CD8-positive, alpha-beta memory T cell (primary cell): ENCODE measurements at regions not wholly inside any gene's neighbourhood (a gene's known extent, or its start where the extent isn't known, plus 50 kb on each side); places are given as distances from the start of the nearest gene placed in this dataset.
A peak's percentile ranks its signal among the peaks of the same experiment; 100 is the strongest.
"Not testable (repeated sequence)": the region's sequence is repeated elsewhere in the genome, so short reads cannot be mapped to it uniquely, and the experiment has no call there.

Experiments used
- CTCF ChIA-PET: fragments of 350-600 bp; sonication (Branson Sonifier 250); formaldehyde crosslinking; loops from one replicate; lab custom pipeline; 2021; ENCODE audit warnings: antibody characterized with exemption; lab: Charles Lee
- POLR2A ChIA-PET: fragments of 350-600 bp; sonication (Branson Sonifier 250); formaldehyde crosslinking; loops from one replicate; lab custom pipeline; 2021; ENCODE audit warnings: antibody characterized with exemption; lab: Charles Lee
- DNase-seq, 5 donors: peaks; one replicate each; pipeline versions ENCODE4 v3.0.0 to v3.0.0-alpha.2; 2020 to 2022; ENCODE audit warnings: mixed read lengths in 1 of 5
- H3K27ac ChIP-seq: one replicate; pipeline ENCODE4 v1.7.0; 2013; ENCODE audit warnings: low read depth, mild to moderate bottlenecking, low read length, moderate library complexity
- H3K27me3 ChIP-seq: 2 replicates; pipeline ENCODE4 v1.7.0; 2013; ENCODE audit warnings: low read length, mild to moderate bottlenecking; ENCODE audit not compliant: insufficient read depth, poor library complexity, severe bottlenecking
- H3K36me3 ChIP-seq: 2 replicates; pipeline ENCODE4 v1.7.0; 2013; ENCODE audit warnings: mild to moderate bottlenecking, low read length, moderate library complexity; ENCODE audit not compliant: insufficient read depth
- H3K4me1 ChIP-seq: 2 replicates; pipeline ENCODE4 v1.7.0; 2013; ENCODE audit warnings: mild to moderate bottlenecking, low read length, moderate library complexity; ENCODE audit not compliant: insufficient read depth
- H3K4me3 ChIP-seq: 2 replicates; pipeline ENCODE4 v1.7.0; 2013; ENCODE audit warnings: mild to moderate bottlenecking, low read length
- H3K9me3 ChIP-seq: 2 replicates; pipeline ENCODE4 v1.7.0; 2013; ENCODE audit warnings: mild to moderate bottlenecking, low read length
- H3K27ac Mint-ChIP-seq, 8 donors: one replicate each; pipeline ENCODE4 v1.8.0; 2020 to 2021; ENCODE audit warnings: mixed read lengths in 8 of 8, mild to moderate bottlenecking in 6 of 8, inconsistent platforms in 3 of 8, moderate library complexity in 3 of 8
- H3K27me3 Mint-ChIP-seq, 2 donors: one replicate each; pipeline ENCODE4 v1.8.0; 2020 to 2021; ENCODE audit warnings: mixed read lengths in 2 of 2, mild to moderate bottlenecking in 1 of 2, moderate library complexity in 1 of 2
- H3K36me3 Mint-ChIP-seq, 3 donors: one replicate each; pipeline ENCODE4 v1.8.0; 2020 to 2021; ENCODE audit warnings: mixed read lengths in 3 of 3, inconsistent platforms in 1 of 3, mild to moderate bottlenecking in 1 of 3
- H3K4me1 Mint-ChIP-seq, 3 donors: one replicate each; pipeline ENCODE4 v1.8.0; 2020 to 2021; ENCODE audit warnings: mixed read lengths in 3 of 3, inconsistent platforms in 1 of 3, mild to moderate bottlenecking in 1 of 3
- H3K4me3 Mint-ChIP-seq, 7 donors: one replicate each; pipeline ENCODE4 v1.8.0; 2020 to 2021; ENCODE audit warnings: mixed read lengths in 7 of 7, mild to moderate bottlenecking in 6 of 7, moderate library complexity in 4 of 7, inconsistent platforms in 2 of 7
- H3K9me3 Mint-ChIP-seq, 5 donors: one replicate each; pipeline ENCODE4 v1.8.0; 2020 to 2022; ENCODE audit warnings: mixed read lengths in 5 of 5, mild to moderate bottlenecking in 3 of 5, moderate library complexity in 2 of 5, inconsistent platforms in 1 of 5

DNA sequence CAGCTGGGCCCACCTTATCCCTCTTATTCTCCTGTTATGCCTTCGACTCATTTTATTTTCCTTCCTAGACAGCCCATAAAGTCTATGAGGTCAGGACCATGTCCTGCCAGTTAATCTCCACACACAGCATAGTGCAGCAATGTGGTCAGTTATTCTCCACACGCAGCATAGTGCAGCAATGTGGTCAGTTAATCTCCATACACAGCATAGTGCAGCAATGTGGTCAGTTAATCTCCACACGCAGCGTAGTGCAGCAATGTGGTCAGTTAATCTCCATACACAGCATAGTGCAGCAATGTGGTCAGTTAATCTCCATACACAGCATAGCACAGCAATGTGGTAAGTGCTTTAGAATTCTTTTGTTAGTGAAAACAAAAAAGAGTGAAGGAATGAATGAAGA is 77.8 kb downstream of the TEX36 start:
- H3K36me3 ChIP-seq: no peaks in the 10 kb centered on the region
- DNase-seq: no peak
- no peak overlapping the region for H3K4me3 ChIP-seq
- peaks cover 3 to 14% of the 10 kb centered on the region in 2 donors for H3K27me3 Mint-ChIP-seq
- ChIA-PET POLR2A (no interaction called here), CTCF (no interaction called here)
- H3K4me1 Mint-ChIP-seq: no peaks in the 10 kb centered on the region
- H3K27me3 ChIP-seq: no peaks in the 10 kb centered on the region
- H3K4me1 ChIP-seq: no peaks in the 10 kb centered on the region
- H3K9me3 ChIP-seq: no peaks in the 10 kb centered on the region
- H3K27ac ChIP-seq: no peak overlapping the region
- no peak overlapping the region for H3K4me3 Mint-ChIP-seq
- no peak overlapping the region for H3K27ac Mint-ChIP-seq
- no peaks in the 10 kb centered on the region for H3K36me3 Mint-ChIP-seq
- peaks cover 0 to 4% (median 1%) of the 10 kb centered on the region in 5 donors for H3K9me3 Mint-ChIP-seq

GRCh38 chr10:125602825-125603224 is 80.1 kb downstream of the TEX36 start:
- peaks cover 5 to 7% (median 5%) of the 10 kb centered on the region in 3 donors for H3K4me1 Mint-ChIP-seq
- Histone ChIP-seq H3K27me3 (no peaks in the 10 kb centered on the region), H3K27ac (no peak overlapping the region), H3K36me3 (no peaks in the 10 kb centered on the region), H3K9me3 (no peaks in the 10 kb centered on the region), H3K4me1 (no peaks in the 10 kb centered on the region), H3K4me3 (no peak overlapping the region)
- H3K9me3 Mint-ChIP-seq: peaks cover 0 to 9% (median 2%) of the 10 kb centered on the region in 5 donors
- H3K36me3 Mint-ChIP-seq: no peaks in the 10 kb centered on the region
- ChIA-PET CTCF (no interaction called here), POLR2A (no interaction called here)
- no peak overlapping the region for H3K4me3 Mint-ChIP-seq
- peaks cover 3 to 14% of the 10 kb centered on the region in 2 donors for H3K27me3 Mint-ChIP-seq
- DNase-seq: no peak
- H3K27ac Mint-ChIP-seq: no peak overlapping the region

- H3K27me3 Mint-ChIP-seq: peaks cover 3 to 8% of the 10 kb centered on the region in 2 donors
- peak overlapping the region in 1 of 8 donors; percentile 6 for H3K27ac Mint-ChIP-seq
- H3K9me3 ChIP-seq: peaks cover 10% of the 10 kb centered on the region
- H3K36me3 ChIP-seq: no peaks in the 10 kb centered on the region
- no peak overlapping the region for H3K27ac ChIP-seq
- ChIA-PET CTCF (no interaction called here), POLR2A (no interaction called here)
- peak overlapping the region in 2 of 7 donors; percentile 1 to 7 for H3K4me3 Mint-ChIP-seq
- peaks cover 0 to 3% (median 0%) of the 10 kb centered on the region in 3 donors for H3K36me3 Mint-ChIP-seq
- H3K27me3 ChIP-seq: no peaks in the 10 kb centered on the region
- no peak for DNase-seq
- H3K4me1 Mint-ChIP-seq: peaks cover 5 to 7% (median 5%) of the 10 kb centered on the region in 3 donors
- H3K4me3 ChIP-seq: no peak overlapping the region
- H3K4me1 ChIP-seq: no peaks in the 10 kb centered on the region
- H3K9me3 Mint-ChIP-seq: peaks cover 10 to 22% (median 16%) of the 10 kb centered on the region in 5 donors
These were observed 83.8 kb downstream of the TEX36 start for GRCh38 chr10:125599194-125599593.

DNA sequence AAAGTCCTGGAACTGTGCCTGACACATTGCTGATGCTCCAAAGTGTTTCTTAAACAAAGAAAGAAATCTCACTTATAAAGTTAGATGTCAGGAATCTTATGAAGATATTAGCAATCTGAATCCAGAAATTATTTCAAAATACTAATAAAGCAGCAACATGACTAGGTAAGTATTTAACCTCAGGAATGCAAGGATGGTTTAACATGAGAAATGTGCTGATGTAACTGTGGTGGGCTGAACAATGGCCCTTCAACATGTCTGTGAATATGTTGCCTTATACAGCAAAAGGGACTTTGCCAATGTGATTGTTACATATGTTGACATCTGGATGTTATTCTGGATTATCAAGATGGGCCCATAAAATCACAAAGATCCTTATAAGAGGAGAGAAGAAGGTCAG is 87.1 kb downstream of the TEX36 start:
- no peak for DNase-seq
- CTCF ChIA-PET: no interaction called here

GRCh38 chr10:125593644-125594043 is 89.3 kb downstream of the TEX36 start:
- peaks cover 10 to 14% of the 10 kb centered on the region in 2 donors for H3K27me3 Mint-ChIP-seq
- ChIA-PET CTCF (no interaction called here), POLR2A (no interaction called here)
- peaks cover 0 to 3% (median 0%) of the 10 kb centered on the region in 3 donors for H3K36me3 Mint-ChIP-seq
- Histone ChIP-seq H3K36me3 (no peaks in the 10 kb centered on the region), H3K27ac (no peak overlapping the region), H3K4me3 (no peak overlapping the region), H3K27me3 (no peaks in the 10 kb centered on the region), H3K4me1 (no peaks in the 10 kb centered on the region), H3K9me3 (peaks cover 10% of the 10 kb centered on the region)
- no peaks in the 10 kb centered on the region for H3K4me1 Mint-ChIP-seq
- DNase-seq: no peak
- H3K27ac Mint-ChIP-seq: no peak overlapping the region
- H3K4me3 Mint-ChIP-seq: no peak overlapping the region
- peaks cover 10 to 19% (median 13%) of the 10 kb centered on the region in 5 donors for H3K9me3 Mint-ChIP-seq

More for the DNA sequence above, 87.1 kb downstream of the TEX36 start:
- H3K4me1 Mint-ChIP-seq: peaks cover 5 to 7% (median 5%) of the 10 kb centered on the region in 3 donors
- H3K36me3 Mint-ChIP-seq: peaks cover 0 to 3% (median 0%) of the 10 kb centered on the region in 3 donors
- Histone ChIP-seq H3K27ac (no peak overlapping the region), H3K4me1 (no peaks in the 10 kb centered on the region), H3K4me3 (no peak overlapping the region), H3K36me3 (no peaks in the 10 kb centered on the region), H3K9me3 (peaks cover 10% of the 10 kb centered on the region), H3K27me3 (no peaks in the 10 kb centered on the region)
- no peak overlapping the region for H3K4me3 Mint-ChIP-seq
- POLR2A ChIA-PET: no interaction called here
- peaks cover 8 to 9% of the 10 kb centered on the region in 2 donors for H3K27me3 Mint-ChIP-seq
- H3K27ac Mint-ChIP-seq: no peak overlapping the region
- peaks cover 10 to 22% (median 16%) of the 10 kb centered on the region in 5 donors for H3K9me3 Mint-ChIP-seq

GRCh38 chr10:125592897-125593296 is 90.1 kb downstream of the TEX36 start:
- Mint-ChIP-seq H3K27me3 (peaks cover 10 to 19% of the 10 kb centered on the region in 2 donors), H3K9me3 (peaks cover 10 to 16% (median 13%) of the 10 kb centered on the region in 5 donors), H3K4me1 (no peaks in the 10 kb centered on the region), H3K36me3 (peaks cover 0 to 3% (median 2%) of the 10 kb centered on the region in 3 donors), H3K4me3 (no peak overlapping the region), H3K27ac (no peak overlapping the region)
- Histone ChIP-seq H3K4me1 (no peaks in the 10 kb centered on the region), H3K9me3 (peaks cover 10% of the 10 kb centered on the region), H3K27ac (no peak overlapping the region), H3K27me3 (no peaks in the 10 kb centered on the region), H3K36me3 (no peaks in the 10 kb centered on the region), H3K4me3 (no peak overlapping the region)
- ChIA-PET CTCF (no interaction called here), POLR2A (no interaction called here)
- no peak for DNase-seq

DNA sequence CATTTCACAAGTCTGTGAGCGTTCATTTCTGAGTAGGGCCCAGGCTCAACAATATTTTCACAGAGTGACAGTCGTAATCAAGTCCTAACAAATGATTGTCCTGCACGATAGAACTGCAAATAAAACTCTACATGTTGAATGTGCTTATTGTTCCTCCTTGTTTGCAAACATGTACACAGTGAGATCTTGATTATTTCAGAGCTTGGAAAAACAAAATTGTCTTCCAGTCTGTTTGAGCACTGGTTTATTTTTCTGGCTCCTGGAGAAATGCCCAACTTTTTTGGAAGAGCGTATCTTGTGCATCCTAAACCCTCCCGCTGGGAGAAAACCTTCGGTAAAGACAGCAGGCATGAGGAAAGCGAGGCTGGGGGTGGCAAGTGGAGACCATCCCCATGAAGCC is 91.1 kb downstream of the TEX36 start:
- Histone ChIP-seq H3K4me1 (no peaks in the 10 kb centered on the region), H3K27me3 (no peaks in the 10 kb centered on the region), H3K27ac (no peak overlapping the region), H3K9me3 (peaks cover 10% of the 10 kb centered on the region), H3K4me3 (no peak overlapping the region), H3K36me3 (no peaks in the 10 kb centered on the region)
- Mint-ChIP-seq H3K4me1 (no peaks in the 10 kb centered on the region), H3K4me3 (no peak overlapping the region), H3K9me3 (peaks cover 10 to 15% (median 13%) of the 10 kb centered on the region in 5 donors), H3K27me3 (peaks cover 10 to 22% of the 10 kb centered on the region in 2 donors), H3K36me3 (peaks cover 0 to 2% (median 2%) of the 10 kb centered on the region in 3 donors), H3K27ac (no peak overlapping the region)
- ChIA-PET POLR2A (no interaction called here), CTCF (no interaction called here)
- DNase-seq: no peak

- peaks cover 7 to 32% of the 10 kb centered on the region in 2 donors for H3K27me3 Mint-ChIP-seq
These were observed 94.2 kb downstream of the TEX36 start for GRCh38 chr10:125588738-125589137.

More at GRCh38 chr10:125588738-125589137, 94.2 kb downstream of the TEX36 start:
- H3K27me3 ChIP-seq, H3K9me3 ChIP-seq, CTCF ChIA-PET, H3K4me1 ChIP-seq, H3K9me3 Mint-ChIP-seq, DNase-seq, POLR2A ChIA-PET, H3K4me1 Mint-ChIP-seq, H3K36me3 Mint-ChIP-seq, H3K4me3 Mint-ChIP-seq, H3K27ac ChIP-seq, H3K27ac Mint-ChIP-seq, H3K36me3 ChIP-seq, H3K4me3 ChIP-seq: not testable (repeated sequence)
